ENCODE measurements at regions not wholly inside any gene's neighbourhood (a gene's known extent, or its start where the extent isn't known, plus 50 kb on each side); places are given as distances from the start of the nearest gene placed in this dataset.

- Histone ChIP-seq H3K27me3 (ENCODE audit: insufficient read depth, low read depth, severe bottlenecking) (no peaks in the 10 kb centered on the region), H3K36me3 (no peaks in the 10 kb centered on the region), H3K9me3 (ENCODE audit: severe bottlenecking) (peaks cover 8% of the 10 kb centered on the region), H3K4me3 (ENCODE audit: low read depth, low read length) (no peak overlapping the region), H3K27ac (no peak overlapping the region)
- DNase-seq: no peak
- TF ChIP-seq, protein P1, sequence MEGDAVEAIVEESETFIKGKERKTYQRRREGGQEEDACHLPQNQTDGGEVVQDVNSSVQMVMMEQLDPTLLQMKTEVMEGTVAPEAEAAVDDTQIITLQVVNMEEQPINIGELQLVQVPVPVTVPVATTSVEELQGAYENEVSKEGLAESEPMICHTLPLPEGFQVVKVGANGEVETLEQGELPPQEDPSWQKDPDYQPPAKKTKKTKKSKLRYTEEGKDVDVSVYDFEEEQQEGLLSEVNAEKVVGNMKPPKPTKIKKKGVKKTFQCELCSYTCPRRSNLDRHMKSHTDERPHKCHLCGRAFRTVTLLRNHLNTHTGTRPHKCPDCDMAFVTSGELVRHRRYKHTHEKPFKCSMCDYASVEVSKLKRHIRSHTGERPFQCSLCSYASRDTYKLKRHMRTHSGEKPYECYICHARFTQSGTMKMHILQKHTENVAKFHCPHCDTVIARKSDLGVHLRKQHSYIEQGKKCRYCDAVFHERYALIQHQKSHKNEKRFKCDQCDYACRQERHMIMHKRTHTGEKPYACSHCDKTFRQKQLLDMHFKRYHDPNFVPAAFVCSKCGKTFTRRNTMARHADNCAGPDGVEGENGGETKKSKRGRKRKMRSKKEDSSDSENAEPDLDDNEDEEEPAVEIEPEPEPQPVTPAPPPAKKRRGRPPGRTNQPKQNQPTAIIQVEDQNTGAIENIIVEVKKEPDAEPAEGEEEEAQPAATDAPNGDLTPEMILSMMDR (IDR thresholded peaks at IDR 0.05; ENCODE audit: low read depth, low read length): no peak
Measured at GRCh38 chr1:200343874-200344273, 66.0 kb downstream of the ZNF281 start.

DNA sequence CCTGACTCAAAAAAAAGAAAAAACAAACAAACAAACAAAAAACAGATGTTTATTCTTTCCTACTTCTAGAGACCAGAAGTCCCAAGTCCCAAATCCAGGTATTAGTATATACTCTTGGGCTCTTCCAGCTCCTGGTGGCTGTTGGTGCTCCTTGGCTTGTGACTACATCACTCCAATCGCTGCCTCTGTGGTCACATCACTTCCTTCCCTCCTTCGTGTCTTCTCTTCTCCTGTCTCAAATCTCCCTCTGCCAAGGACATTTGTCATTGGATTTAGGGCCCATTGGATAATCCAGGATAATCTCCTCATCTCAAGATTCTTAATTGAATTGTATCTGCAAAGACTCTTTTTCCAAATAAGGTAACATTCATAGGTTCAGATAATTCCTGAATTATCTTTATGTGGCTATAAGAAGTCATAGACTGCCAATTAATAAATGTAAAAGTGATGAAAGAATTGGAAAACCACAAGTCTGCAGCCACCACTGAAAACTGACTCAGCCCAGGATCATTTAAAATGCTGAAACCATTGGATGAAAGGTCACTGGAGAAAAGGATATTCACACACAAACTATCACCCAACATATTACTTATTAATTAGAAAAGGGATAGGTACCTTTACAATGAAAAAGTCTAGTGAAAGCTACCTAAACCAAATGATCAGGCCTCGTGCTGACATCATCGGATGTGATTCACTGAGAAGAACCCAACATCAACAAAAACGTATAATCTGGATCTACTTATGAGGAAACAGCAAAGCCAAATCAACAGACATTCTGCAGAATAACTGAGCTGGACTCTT lies 67.1 kb downstream of the ZNF281 start:
- peak; percentile 88 for DNase-seq
- Histone ChIP-seq H3K27me3 (ENCODE audit: insufficient read depth, low read depth, severe bottlenecking) (no peaks in the 10 kb centered on the region), H3K36me3 (no peaks in the 10 kb centered on the region), H3K4me3 (ENCODE audit: low read depth, low read length) (no peak overlapping the region), H3K9me3 (ENCODE audit: severe bottlenecking) (peaks cover 8% of the 10 kb centered on the region), H3K27ac (peak overlapping the region; percentile 5)
- TF ChIP-seq, protein P1 (IDR thresholded peaks at IDR 0.05; ENCODE audit: low read depth, low read length): no peak

DNA sequence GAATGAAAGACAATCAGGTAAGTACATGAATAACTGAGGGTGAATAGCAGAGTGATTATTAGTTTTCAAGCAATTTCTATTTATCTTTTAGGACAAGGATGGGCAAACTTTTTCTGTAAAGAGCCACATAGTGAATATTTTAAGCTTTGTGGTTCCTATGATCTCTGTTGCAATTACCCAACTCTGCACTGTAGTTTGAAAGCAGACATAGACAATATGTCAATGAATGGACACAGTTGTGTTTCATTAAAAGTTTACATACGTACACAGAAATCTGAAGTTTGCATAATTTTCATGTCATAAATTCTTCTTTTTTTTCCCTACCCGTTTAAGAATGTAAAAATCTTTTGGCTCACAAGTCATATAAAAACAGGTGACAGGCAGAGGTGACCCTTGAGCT lies 71.4 kb downstream of the ZNF281 start:
- Histone ChIP-seq H3K27ac (no peak overlapping the region), H3K36me3 (no peaks in the 10 kb centered on the region), H3K4me3 (ENCODE audit: low read depth, low read length) (no peak overlapping the region), H3K27me3 (ENCODE audit: insufficient read depth, low read depth, severe bottlenecking) (no peaks in the 10 kb centered on the region), H3K9me3 (ENCODE audit: severe bottlenecking) (no peaks in the 10 kb centered on the region)
- TF ChIP-seq, protein P1 (IDR thresholded peaks at IDR 0.05; ENCODE audit: low read depth, low read length): no peak
- no peak for DNase-seq

GRCh38 chr1:200337831-200338230 lies 72.0 kb downstream of the ZNF281 start:
- TF ChIP-seq, protein P1 (IDR thresholded peaks at IDR 0.05; ENCODE audit: low read depth, low read length): no peak
- Histone ChIP-seq H3K36me3 (no peaks in the 10 kb centered on the region), H3K4me3 (ENCODE audit: low read depth, low read length) (no peak overlapping the region), H3K27me3 (ENCODE audit: insufficient read depth, low read depth, severe bottlenecking) (no peaks in the 10 kb centered on the region), H3K27ac (no peak overlapping the region), H3K9me3 (ENCODE audit: severe bottlenecking) (no peaks in the 10 kb centered on the region)
- no peak for DNase-seq

- DNase-seq: no peak
- no peaks in the 10 kb centered on the region for H3K9me3 ChIP-seq (ENCODE audit: severe bottlenecking)
- TF ChIP-seq, protein P1 (IDR thresholded peaks at IDR 0.05; ENCODE audit: low read depth, low read length): no peak
- H3K4me3 ChIP-seq (ENCODE audit: low read depth, low read length): no peak overlapping the region
- H3K27me3 ChIP-seq (ENCODE audit: insufficient read depth, low read depth, severe bottlenecking): no peaks in the 10 kb centered on the region
- no peaks in the 10 kb centered on the region for H3K36me3 ChIP-seq
- no peak overlapping the region for H3K27ac ChIP-seq
Measured at GRCh38 chr1:200337410-200337809, 72.4 kb downstream of the ZNF281 start.
